Thyroid gland (tissue), 4 donors: ENCODE measurements at regions not wholly inside any gene's neighbourhood (a gene's known extent, or its start where the extent isn't known, plus 50 kb on each side); places are given as distances from the start of the nearest gene placed in this dataset.

Experiments
- POLR2A ChIP-seq, 2 donors: fragments of 450-650 bp; IDR thresholded peaks; one replicate each; pipeline ENCODE4 v1.6.1; 2017; ENCODE audit warnings: antibody characterized with exemption in 2 of 2, mild to moderate bottlenecking in 2 of 2, moderate library complexity in 1 of 2
- TF ChIP-seq, protein P1 (sequence below), 6 experiments: fragments of 200-600 bp in 3 of 6; fragments of 450-650 bp in 3 of 6; sonication (generic) in 3 of 6; IDR thresholded peaks; one replicate each; pipeline ENCODE4 v1.5.1; 2016 to 2019; ENCODE audit warnings: antibody characterized with exemption in 6 of 6, mild to moderate bottlenecking in 2 of 6, inconsistent platforms in 1 of 6, moderate library complexity in 1 of 6

DNA sequence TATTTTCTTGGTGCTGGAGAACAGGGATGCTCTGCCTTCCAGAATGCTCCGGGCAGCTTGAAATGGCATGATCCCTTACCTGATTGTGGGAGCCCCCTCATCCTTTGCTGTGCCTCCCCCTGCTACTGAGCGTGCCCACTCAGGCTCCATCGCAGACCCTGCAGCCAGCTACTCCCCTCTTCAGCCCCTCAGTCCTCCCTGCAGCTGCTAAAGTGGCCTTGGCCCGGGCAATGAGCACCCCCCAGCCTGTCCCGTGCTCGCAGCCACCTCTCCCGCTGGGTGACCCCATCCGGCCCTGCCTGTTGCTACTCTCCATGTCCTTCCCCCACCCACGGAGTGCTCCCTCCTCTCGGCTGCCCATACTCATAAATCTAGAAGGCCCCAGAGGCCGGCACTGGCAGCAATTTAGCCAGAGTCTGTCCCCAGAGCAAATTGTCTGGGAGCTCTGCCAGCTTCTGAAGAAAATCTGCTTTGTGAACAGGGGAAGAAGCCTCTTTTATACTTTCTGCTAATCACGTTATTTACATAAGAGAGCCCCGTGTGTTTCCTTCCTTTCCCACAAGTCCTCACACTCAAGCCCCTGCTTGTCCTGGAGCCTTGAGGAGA lies 143.7 kb upstream of the FRMD6 start:
- TF ChIP-seq, protein P1, sequence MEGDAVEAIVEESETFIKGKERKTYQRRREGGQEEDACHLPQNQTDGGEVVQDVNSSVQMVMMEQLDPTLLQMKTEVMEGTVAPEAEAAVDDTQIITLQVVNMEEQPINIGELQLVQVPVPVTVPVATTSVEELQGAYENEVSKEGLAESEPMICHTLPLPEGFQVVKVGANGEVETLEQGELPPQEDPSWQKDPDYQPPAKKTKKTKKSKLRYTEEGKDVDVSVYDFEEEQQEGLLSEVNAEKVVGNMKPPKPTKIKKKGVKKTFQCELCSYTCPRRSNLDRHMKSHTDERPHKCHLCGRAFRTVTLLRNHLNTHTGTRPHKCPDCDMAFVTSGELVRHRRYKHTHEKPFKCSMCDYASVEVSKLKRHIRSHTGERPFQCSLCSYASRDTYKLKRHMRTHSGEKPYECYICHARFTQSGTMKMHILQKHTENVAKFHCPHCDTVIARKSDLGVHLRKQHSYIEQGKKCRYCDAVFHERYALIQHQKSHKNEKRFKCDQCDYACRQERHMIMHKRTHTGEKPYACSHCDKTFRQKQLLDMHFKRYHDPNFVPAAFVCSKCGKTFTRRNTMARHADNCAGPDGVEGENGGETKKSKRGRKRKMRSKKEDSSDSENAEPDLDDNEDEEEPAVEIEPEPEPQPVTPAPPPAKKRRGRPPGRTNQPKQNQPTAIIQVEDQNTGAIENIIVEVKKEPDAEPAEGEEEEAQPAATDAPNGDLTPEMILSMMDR (IDR thresholded peaks at IDR 0.05): peak in 1 of 6 experiments; percentile 3
- TF ChIP-seq POLR2A (IDR thresholded peaks at IDR 0.05): no peak
